ENCODE measurements at regions not wholly inside any gene's neighbourhood (a gene's known extent, or its start where the extent isn't known, plus 50 kb on each side); places are given as distances from the start of the nearest gene placed in this dataset.

DNA sequence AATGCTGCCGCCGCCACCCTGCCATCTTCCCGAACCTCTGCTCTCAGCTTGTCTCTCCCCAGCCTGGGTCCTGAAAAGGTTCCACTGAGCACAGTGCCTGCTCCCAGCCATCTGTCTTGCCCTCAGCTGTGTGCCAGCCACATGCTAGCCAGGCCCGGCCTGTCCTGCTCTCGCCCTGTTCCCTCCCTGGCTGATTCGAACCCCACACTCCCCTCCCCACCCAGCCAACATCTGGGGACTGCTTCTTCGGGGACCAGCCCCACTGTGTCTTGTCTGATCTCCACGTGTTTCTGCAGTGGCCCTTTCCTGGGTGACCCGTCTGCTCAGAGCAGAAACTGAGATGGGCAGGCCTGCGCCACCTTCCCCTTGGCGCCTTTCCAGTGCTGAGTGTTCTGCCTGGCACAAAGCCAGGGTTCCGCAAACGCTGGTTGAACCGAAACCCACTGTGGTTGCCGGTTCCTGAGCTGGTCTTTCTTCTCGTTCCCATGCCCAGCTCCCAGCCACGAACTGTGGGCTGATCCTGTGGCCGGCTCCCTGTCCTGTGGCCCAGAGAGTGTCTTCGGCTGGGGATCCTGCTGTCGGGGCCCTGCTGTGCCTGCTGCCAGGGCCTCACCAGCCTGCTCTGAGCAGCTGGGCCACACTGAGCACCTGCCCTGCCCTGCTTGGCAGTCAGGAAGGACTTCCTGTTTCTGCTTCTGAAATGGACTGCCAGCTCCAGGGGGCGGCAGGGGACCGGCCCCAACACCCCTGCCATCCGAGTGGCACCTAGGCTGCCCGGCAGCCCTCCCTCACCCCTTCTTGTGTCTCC lies 62.7 kb upstream of the KLF13 start:
- DNase-seq (ENCODE audit: low spot score) = no peak

DNA sequence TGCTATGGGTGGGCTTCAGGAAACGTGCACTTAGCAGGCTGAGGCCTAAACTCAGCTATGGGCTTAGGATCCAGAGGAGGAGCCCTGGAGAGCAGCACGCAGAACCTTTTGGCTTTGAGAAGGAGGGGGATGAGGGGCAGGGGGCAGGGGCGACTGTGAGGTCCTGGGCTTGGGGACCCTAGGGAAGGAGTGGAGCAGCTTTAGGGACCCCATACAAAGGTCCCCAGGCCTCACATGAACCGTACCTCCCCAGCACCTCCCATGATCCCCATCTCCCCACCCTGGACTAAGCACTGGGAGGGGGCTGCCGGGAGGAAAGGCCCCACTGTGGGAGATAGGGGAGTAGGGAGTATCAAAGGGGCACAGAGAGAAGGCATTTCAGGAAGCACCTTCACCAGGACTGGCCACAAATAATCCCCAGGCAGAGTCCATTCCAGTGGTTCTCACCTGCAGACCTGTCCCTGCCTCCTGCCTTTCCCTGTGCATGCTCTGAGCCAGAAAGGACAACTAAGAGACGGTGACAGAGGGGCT lies 62.0 kb upstream of the KLF13 start:
- no peak for DNase-seq (ENCODE audit: low spot score)

DNA sequence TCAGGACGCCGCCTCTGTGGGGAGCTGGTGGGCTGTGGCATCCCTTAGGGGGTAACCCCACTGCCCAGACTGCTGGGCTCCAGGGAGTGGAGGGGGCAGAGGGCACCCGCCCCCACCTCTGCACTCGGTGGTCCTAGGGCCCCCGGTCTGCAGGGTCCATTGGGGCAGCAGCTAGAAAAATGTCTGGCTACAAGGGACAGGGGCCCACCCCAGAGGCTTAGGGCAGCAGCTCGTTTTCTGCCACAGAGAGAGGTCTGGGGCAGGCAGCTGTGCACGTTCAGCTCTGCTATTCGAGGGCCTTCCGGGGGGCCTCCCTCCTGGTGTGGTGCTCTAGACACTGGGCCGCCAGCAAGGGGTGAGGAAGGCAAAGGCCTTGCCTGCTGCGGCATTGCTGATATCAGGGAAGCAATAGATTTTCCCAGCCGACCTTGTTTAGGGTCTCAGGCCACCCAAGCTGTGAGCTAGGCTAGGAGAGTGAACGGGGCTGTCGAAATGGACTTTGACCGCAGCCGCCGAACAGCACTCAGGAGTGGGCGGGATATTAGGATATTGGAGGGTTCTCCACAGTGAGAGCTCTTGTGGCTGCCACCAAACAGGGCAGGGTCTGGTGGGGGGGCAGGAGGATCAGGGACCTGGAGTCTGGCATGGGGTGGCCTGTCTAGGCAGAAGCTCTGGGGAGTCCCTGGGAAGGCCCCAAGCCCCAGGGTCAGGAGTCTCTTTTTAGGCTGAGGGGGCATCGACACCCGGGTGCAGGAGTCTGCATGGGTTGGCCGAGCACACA lies 61.4 kb upstream of the KLF13 start:
- no peak for DNase-seq (ENCODE audit: low spot score)

DNA sequence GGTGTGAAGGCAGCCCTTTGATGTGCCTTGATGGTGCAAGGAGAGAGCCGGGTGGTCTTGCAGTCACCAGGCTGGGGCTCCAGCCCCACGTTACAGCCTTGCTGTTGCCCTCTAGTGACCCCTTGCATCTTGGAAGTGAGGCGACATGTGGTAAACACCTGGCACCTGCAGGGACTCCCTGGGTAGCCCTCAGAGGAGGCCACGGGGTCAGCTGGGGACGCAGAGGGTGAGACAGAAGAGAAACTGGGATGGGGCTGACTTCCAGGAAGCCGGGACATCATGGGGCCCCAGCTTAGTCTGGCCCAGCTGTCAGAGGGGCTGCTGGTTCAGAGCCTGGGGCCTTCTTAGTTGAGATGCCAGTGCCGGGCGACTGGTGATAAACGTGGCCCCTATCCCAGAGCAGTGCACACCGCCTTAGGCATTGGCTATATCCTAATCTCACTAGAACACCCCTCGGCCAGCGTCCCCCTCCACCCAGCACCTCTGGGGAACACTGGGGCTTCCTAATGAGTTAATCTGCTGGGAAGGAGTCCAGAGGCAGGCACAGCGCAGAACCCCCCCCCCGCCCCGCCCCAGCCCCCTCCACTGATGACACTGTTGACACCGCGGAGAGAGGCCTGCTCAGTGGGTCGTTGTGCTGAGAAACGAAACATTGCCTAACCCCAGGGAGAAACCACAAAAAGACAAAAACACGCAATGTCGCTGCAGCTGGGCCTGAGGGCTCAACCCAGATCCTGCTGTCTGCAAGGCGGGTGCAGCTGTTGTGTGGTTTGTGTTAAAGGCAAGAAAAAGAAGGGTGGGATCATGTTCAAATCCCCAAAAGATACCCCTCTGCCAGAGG lies 60.5 kb upstream of the KLF13 start:
- no peak for DNase-seq (ENCODE audit: low spot score)

DNA sequence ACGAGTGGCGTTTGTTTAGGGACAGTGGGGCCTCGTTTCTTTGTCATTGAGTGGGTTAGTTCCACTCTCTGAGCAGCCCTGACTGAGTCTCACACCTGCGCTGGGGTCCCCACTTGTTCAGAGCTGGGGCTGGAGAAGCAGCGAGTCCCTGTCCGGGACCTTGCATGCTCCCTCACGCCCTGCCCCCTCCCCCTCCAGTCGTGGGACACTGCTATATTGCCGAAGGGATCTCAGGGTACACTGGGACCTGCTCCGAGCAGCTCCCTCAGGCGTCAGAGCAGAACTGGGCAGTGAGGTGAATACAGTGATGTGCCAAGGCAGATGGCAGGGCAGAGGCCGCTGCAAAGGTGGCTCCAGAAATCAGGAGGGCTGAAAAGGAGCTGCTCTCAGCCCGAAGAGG lies 59.9 kb upstream of the KLF13 start:
- no peak for DNase-seq (ENCODE audit: low spot score)

DNA sequence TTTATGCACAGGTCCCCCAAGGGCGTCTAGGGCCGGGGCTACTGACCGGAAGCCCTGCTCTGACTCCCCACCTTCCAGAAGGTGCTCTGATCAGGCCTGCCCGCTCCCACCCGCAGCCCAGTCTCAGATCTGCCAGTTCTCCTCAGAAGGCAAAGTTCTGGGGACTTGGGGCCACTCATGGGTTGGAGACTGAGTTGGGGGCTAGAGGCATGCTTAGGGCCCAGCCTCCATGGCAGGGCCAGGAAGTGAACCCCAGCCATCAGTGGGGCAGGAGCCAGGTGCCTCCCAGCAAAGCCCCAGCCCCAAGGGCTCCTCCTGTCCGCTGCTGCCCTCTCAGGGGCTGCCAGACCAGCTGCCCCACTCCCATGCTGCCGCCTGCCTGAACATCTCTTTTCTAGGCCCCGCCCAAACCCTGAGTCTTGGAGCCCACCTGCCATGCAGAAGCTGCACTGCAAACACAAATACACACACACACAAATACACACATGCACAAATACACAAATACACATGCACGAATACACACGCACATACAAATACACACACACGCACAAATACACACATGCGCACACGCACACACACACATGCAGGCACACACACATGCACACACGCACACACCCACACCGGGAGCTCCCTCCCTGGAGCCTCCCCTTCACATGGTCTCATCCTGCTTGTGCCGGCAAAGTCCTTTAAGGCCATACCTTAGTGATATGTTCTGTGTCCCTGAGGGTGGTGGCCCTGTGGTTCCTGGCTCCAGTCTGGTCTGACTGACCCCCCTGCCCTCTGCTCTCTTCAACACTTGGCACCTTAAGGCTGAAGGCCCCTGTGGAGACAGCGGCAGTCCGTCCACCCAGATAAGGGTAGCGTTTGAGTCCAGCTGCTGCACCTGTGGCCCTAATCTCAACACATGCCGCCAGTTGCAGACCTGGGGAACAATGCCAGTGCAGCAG lies 59.2 kb upstream of the KLF13 start:
- no peak for DNase-seq (ENCODE audit: low spot score)

DNA sequence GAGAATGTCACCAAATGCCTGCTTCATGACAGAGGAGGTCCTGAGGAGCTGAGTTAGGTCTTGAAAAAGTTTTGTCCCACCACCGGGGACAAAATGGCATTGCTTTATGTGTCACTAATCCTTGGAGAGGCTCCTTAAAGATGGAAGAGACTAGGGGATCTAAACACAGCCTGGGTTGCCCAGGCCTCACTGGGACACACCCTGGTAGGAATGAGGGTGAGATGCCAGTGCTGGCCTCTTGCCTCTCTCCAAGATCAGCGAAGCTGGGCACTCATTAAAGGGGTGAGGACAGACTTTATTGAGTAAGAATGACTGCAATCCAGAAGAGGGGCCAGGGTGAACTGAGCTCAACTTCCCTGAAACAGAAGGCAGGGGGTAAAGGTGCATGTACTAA lies 58.5 kb upstream of the KLF13 start:
- no peak for DNase-seq (ENCODE audit: low spot score)

DNA sequence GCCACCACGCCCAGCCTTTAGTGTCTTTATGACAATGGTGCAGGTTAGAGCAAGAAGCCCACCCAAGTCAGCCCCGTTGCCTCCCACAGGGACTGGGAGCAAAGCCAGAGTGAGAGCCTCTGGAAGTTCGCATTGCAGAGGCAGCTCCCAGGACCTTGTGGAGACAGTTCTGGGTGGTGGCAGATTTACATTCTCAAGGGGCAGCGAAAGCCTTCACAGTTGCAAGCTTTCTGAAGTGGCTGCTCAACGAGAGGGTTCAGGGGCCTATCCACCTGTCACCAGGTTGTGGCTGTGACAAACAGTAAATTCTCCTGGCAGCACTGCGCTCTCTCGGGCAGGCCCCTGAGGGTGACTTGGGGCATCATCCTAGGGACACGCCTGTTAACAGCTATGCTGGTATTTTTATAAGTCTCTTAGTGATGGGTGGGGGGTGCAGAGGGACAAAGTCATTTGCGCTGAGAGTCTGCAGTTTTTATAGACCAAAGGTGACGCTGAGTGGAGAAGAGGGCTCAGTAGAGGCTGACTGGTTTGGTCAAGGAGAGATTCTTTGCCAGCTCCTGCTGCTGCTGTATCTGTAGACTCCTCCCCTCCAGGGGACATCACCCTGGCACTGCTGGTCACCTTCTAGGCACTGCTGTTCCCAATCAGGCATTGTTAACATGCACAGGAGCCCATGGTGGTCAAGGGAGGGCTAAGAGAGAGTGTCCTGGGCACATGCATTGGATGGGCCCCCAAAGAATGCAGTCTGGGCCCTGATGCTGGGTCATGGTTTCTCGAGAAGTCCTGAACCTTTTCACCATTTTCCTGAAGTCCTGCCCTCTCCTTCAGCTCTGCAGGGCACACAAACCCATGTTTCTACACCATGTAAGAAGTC lies 57.5 kb upstream of the KLF13 start:
- no peak for DNase-seq (ENCODE audit: low spot score)

DNA sequence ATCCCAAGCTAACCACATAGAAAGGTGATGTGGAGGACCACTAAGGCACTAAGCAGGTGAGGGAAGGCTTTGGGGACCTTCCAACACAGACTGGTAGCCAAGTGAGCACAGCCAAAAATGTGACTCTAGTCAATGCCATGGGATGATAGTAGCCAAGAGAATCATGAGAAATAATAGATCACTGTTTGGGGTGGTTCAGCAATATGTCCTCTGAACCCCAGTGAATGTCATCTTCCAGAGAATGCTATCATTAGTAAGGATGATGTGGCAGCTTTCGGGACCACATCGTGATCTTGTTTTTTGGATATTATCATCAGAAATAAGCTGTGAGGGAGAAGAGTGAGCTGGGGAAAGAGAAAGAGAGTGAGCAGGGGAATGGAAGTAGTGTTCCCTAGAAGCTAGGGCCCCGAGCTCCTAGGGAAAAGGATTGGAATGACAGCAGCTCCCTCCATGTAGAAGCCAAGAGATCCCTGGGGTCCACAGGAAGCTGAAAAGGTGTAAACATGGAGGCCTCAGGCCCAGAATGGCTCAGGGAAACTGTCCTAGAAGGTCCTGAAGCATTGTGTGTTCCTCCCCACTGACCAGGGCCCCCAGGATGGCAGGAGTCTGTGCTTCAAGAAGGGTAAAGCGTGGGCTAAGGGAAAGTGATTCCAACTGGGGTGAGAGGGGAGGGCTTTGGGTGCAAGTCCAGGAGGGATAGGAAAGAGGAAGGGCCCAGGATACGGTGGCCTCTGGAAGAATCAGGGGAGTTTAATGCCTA lies 56.6 kb upstream of the KLF13 start:
- no peak for DNase-seq (ENCODE audit: low spot score)

DNA sequence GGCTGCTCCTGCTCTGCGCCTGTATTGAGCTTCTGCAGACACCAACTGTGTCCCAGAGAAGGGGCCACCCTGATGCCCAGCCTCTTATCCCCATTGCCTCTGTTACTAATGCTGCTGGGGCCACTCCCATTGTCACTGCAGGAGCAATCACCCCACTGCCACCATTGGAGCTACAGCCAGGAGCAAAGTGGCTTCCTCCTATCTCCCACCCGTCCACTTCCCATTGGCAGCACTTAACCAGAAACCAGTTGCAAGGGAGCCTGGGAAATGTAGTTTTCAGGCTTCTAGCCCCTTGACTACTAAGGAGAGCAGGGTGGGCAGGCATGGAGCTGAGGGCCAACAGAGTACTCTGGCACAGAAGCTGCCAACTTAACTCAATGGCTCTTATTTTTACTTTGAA lies 55.9 kb upstream of the KLF13 start:
- no peak for DNase-seq (ENCODE audit: low spot score)

DNA sequence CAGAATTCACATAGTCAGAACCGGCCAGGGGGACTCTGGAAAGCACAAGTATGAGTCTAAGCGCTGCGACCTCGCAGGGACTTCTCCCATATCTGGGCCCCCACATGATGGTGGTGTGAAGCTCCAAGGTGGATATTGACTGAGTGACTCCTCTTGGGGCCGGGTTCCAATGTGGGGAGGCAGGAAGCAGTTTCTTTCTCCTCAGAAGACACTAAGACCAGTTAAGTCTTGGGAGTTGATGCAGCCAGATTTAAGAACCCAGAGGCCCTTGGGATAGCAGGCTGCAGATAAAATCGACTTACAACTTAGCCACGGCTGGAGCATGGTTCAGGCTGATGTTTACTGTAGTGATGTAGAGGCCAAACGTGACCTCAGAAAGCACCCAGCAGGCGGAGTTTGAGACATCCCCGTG lies 55.4 kb upstream of the KLF13 start:
- no peak for DNase-seq (ENCODE audit: low spot score)

DNA sequence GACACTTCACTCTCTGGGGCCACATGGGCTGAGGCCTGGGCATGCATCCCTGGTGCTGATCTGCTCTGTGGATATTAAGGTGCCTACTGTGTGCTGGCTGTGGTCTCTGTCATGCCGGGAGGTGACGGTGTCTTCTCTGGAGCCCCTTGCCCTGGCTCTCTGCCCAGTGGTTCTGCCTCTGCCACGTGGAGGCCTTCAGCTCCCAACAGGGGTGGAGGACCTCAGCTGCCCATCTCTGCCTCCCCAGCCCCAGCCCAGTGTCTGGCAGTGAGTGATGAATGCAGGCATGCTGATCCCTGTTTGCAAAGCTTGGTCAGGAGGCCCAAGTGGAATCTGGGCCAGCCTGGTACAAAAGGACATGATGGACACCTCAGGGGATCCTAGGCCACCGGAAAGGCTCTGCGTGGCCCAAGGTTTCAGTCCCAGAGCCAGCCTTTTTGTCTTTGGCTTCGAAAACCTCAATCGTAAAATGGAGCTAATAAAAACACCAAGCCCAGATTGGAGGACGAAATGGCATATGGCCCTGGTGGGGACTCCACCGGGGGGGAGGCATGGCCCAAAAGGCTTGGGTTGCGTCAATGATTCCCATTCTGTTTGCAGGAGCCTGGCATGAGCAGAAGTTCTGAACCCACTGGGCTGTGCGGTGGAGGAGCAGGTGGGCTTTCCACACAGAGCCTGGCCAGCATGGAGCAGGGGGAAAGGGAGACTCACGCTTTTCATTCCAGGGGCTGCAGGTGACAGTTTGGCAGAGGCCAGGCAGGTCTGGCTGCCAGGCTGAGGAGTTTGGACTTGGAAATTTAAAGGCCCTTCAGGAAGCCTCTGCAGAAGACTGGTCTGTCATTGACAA lies 54.7 kb upstream of the KLF13 start:
- no peak for DNase-seq (ENCODE audit: low spot score)

DNA sequence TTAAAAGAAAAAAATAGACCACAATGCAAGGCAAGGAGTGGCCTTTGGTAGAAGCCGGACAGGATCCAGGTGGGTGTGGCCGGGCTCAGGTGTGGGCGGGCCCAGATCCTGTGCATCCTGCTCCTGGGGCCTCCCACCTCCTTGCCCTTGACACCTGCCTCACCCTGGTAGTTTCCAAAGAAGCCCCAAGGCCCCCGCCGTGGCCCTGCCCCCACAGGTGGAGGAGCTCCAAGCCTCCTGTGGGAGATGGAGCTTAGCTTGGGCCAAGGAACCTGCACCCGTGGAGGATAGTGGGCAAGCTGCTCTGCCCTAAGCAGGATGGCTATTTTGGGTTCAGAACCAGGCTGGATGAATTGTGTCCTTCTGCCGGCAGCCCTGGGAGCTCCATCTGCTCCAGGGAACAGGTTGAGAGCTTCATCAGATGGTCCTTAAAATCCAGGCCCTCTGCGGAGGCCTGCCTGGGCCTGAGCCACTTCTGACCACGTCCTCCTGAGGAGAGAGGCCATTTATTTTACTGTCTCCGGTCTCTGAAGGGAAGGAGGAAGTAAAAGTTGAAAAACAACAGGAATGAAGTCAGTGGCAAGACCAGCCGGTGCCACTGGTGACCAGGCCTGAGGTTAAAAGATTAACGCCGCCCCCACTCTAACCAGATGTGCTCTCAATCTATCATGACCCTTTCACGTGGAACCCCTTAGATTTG lies 53.9 kb upstream of the KLF13 start:
- DNase-seq (ENCODE audit: low spot score) = no peak

DNA sequence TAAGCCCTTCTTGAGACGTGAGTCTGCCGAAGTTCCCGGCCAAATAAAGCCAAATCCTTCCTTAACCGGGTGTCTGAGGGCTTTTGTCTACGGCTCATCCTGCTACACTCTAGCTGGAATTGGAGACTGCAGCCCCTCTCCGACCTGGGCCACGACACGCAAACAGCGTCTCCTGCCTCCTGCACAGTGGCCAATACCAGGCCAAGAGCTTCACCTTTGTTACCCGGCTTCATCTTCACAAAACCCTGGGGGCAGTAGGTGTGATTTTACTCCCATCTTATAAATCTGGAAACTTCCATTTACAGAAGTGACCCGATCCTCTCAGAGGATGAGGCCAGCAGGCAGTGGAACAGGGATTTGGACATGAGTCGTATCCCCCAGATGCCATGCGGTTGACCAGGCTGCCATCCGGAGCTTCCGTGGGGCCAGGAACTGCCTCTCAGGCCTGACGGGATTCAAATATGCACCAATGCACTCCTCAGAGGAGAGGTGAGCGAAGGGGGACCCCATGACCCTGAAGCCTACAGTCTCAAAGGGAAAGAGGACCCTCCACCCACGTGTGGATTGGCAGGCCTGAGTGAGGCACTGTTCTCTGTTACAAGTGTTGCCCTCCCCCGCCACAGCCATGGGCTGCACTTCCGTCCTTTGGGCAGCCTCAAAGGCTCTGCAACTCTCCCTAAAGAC lies 53.2 kb upstream of the KLF13 start:
- DNase-seq (ENCODE audit: low spot score) = no peak

DNA sequence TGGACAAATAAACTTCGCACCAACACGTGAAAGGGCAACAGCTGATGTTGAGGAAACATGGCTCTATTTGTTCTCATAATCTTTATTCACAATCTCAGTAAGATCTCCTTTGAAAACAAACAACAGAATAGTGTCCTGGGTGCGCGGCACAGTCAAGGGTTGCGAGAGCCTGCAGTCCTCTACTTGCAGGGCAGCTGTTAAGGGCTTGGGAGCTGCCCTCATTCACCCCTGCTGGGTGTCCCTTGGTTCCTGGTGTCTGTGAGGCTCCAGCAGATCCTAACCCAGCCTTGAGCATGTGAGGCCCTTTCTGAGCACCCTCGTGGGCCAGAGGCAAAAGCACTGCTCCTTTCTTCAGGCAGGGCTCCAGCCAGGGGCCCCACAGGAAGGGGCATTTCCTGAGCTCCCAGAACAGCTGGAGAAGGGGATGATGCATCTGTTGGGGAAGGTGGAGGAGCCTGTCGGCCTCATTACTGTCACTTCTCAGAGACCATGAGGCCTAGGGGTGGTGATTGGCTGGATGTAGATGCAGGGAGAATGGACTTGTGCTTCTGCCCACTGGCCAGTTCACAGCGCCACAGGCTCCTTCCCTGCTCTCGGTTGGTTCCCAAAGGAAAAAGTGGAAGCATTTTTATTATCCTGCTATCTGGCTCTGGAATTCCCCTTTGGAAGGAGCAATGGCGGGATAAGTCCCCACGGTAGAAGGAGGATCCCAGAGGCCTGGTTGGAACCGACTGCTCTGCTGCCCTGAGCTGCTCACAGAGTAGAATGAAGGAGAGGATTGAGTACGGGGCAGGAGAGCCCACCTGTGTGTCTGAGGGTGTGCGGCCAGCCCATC lies 51.9 kb upstream of the KLF13 start:
- no peak for DNase-seq (ENCODE audit: low spot score)

Data from hepatic stellate cell (primary cell).